Mucosa of descending colon (tissue), 3 donors: ENCODE measurements at regions not wholly inside any gene's neighbourhood (a gene's known extent, or its start where the extent isn't known, plus 50 kb on each side); places are given as distances from the start of the nearest gene placed in this dataset.

Experiments
- ATAC-seq: fragments of 200-7000 bp; cut with Tn5 transposase; one replicate; pipeline ENCODE4 v1.9.1; 2020; ENCODE audit warnings: mild to moderate bottlenecking, moderate library complexity
- DNase-seq, 3 donors: peaks; one replicate each; pipeline ENCODE4 v3.0.0-alpha.2; 2020
- H3K36me3 ChIP-seq: fragments of 200-600 bp; one replicate; pipeline ENCODE4 v1.8.0; 2021; ENCODE audit warnings: low read depth, mild to moderate bottlenecking
- H3K4me1 ChIP-seq: fragments of 200-600 bp; one replicate; pipeline ENCODE4 v1.8.0; 2021; ENCODE audit warnings: low read depth, mild to moderate bottlenecking
- H3K4me3 ChIP-seq: fragments of 200-600 bp; one replicate; pipeline ENCODE4 v1.8.0; 2021; ENCODE audit warnings: mild to moderate bottlenecking
- H3K9me3 ChIP-seq: fragments of 200-600 bp; one replicate; pipeline ENCODE4 v1.8.0; 2021; ENCODE audit warnings: mild to moderate bottlenecking
- intact Hi-C, 2 donors: fragments of 100-400 bp; cut with DNase I in 1 of 2; cut with micrococcal nuclease in 1 of 2; formaldehyde crosslinking; loops; one replicate each; pipeline versions ENCODE4 v1.11.0 to v1.11.1; 2022; cut with DNase I, micrococcal nuclease
- TF ChIP-seq, protein P1 (sequence below): fragments of 200-600 bp; IDR thresholded peaks from one replicate; pipeline ENCODE4 v1.8.0; 2022; ENCODE audit warnings: antibody characterized with exemption, mild to moderate bottlenecking
- donor health status: DM: no; HTN: no; CAD: no; lungs with moderate emphysema.
- donor health status: DM: no; HTN: no; CAD: no.
- donor health status: DM: no; HTN: yes; CAD: no.

- no peaks in the 10 kb centered on the region for H3K36me3 ChIP-seq
- TF ChIP-seq, protein P1, sequence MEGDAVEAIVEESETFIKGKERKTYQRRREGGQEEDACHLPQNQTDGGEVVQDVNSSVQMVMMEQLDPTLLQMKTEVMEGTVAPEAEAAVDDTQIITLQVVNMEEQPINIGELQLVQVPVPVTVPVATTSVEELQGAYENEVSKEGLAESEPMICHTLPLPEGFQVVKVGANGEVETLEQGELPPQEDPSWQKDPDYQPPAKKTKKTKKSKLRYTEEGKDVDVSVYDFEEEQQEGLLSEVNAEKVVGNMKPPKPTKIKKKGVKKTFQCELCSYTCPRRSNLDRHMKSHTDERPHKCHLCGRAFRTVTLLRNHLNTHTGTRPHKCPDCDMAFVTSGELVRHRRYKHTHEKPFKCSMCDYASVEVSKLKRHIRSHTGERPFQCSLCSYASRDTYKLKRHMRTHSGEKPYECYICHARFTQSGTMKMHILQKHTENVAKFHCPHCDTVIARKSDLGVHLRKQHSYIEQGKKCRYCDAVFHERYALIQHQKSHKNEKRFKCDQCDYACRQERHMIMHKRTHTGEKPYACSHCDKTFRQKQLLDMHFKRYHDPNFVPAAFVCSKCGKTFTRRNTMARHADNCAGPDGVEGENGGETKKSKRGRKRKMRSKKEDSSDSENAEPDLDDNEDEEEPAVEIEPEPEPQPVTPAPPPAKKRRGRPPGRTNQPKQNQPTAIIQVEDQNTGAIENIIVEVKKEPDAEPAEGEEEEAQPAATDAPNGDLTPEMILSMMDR, result no peak
- ATAC-seq (no peak), DNase-seq (no peak)
- no peaks in the 10 kb centered on the region for H3K9me3 ChIP-seq
- intact Hi-C loops, result no loop called here
- no peak overlapping the region for H3K4me3 ChIP-seq
- H3K4me1 ChIP-seq, result no peaks in the 10 kb centered on the region
Measured at GRCh38 chrX:113548308-113549015, 707.8 kb upstream of the AMOT start.

DNA sequence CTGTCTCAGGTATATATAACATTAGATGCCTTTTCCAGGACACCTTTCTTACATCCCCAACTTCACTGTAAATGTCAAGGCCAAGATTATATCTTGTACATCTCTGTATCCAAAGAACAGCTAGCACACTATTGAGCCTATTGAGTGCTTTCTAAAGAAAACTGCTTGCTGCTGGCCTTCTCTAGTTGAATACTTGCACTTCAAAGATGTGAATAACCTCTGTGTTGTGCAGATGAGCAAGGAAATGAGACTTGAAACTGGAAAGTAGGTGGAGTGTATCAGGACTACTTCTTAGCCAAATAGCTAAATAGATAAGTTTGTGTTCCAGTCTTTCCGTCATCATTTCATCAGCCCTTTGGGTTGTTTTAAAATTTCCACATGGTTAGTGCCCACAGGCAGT is 704.4 kb upstream of the AMOT start:
- no peaks in the 10 kb centered on the region for H3K9me3 ChIP-seq
- no peak overlapping the region for H3K4me3 ChIP-seq
- no peaks in the 10 kb centered on the region for H3K36me3 ChIP-seq
- ATAC-seq (no peak), DNase-seq (no peak)
- TF ChIP-seq, protein P1, result no peak
- H3K4me1 ChIP-seq, result no peaks in the 10 kb centered on the region
- intact Hi-C loops, result no loop called here

- intact Hi-C loops, result no loop called here
- Histone ChIP-seq H3K36me3 (no peaks in the 10 kb centered on the region), H3K9me3 (no peaks in the 10 kb centered on the region), H3K4me3 (no peak overlapping the region), H3K4me1 (no peaks in the 10 kb centered on the region)
- ATAC-seq (no peak), DNase-seq (no peak)
- TF ChIP-seq, protein P1, result no peak
Measured at GRCh38 chrX:113539599-113540356, 699.1 kb upstream of the AMOT start.

DNA sequence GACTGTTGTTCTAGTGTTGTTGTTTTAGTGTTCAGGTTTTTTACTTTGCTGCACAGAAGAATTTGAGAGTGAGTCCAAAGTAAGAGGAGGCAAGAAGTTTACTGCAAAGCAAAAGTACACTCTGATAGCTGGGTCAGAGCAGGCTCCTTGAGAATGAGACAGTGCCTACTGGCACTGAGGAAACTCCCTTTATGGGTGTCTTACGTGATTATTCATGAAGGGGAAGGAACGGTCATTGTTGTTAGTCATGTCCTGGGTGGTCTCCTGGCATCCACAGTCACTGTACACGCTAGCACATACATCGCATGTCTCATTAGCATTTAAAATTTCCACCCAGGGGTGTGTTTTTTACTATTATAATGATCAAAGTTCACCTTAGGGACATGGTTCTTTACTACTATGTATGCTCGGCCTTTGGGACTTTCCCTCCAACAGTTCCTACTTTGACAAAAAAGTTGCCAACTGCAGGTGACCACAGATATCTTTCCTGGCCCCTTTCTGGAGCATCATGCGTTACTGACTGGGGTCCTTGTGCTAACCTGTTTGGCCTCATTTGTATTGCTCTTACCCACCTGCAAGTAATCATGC is 688.9 kb upstream of the AMOT start:
- intact Hi-C loops, result no loop called here
- ATAC-seq (no peak), DNase-seq (no peak)
- no peak overlapping the region for H3K4me3 ChIP-seq
- TF ChIP-seq, protein P1, result no peak
- no peaks in the 10 kb centered on the region for H3K36me3 ChIP-seq
- no peaks in the 10 kb centered on the region for H3K9me3 ChIP-seq
- H3K4me1 ChIP-seq, result no peaks in the 10 kb centered on the region

- ATAC-seq (no peak), DNase-seq (no peak)
- no peak overlapping the region for H3K4me3 ChIP-seq
- intact Hi-C loops, result no loop called here
- TF ChIP-seq, protein P1, result no peak
- no peaks in the 10 kb centered on the region for H3K36me3 ChIP-seq
- H3K4me1 ChIP-seq, result no peaks in the 10 kb centered on the region
- H3K9me3 ChIP-seq, result no peaks in the 10 kb centered on the region
Measured at GRCh38 chrX:113522814-113523213, 682.2 kb upstream of the AMOT start.
